KMS-11 (cell line): ENCODE measurements at regions not wholly inside any gene's neighbourhood (a gene's known extent, or its start where the extent isn't known, plus 50 kb on each side); places are given as distances from the start of the nearest gene placed in this dataset.

Experiments
- H2AFZ ChIP-seq: fragments of 200-600 bp; sonication (generic); 2 replicates; pipeline ENCODE4 v1.6.1; 2016; ENCODE audit warnings: antibody characterized with exemption, mixed run types, low read depth
- H3K27ac ChIP-seq: fragments of 200-600 bp; sonication (generic); 2 replicates; pipeline ENCODE4 v1.6.1; 2016; ENCODE audit warnings: mild to moderate bottlenecking, mixed run types
- H3K27me3 ChIP-seq: fragments of 200-600 bp; sonication (generic); 2 replicates; pipeline ENCODE4 v1.6.1; 2017; ENCODE audit warnings: mild to moderate bottlenecking, low read depth, mixed run types, moderate library complexity; ENCODE audit not compliant: insufficient read depth
- H3K36me3 ChIP-seq: fragments of 200-600 bp; sonication (generic); 2 replicates; pipeline ENCODE4 v1.6.1; 2017; ENCODE audit warnings: mild to moderate bottlenecking, mixed run types; ENCODE audit not compliant: insufficient read depth
- H3K4me1 ChIP-seq: fragments of 200-600 bp; sonication (generic); 2 replicates; pipeline ENCODE4 v1.6.1; 2016; ENCODE audit warnings: mild to moderate bottlenecking, low read depth, mixed run types; ENCODE audit not compliant: poor library complexity, severe bottlenecking
- H3K4me2 ChIP-seq: fragments of 200-600 bp; sonication (generic); 2 replicates; pipeline ENCODE4 v1.7.0; 2016; ENCODE audit warnings: mild to moderate bottlenecking, mixed run types
- H3K4me3 ChIP-seq: fragments of 200-600 bp; sonication (generic); IDR thresholded peaks from 2 replicates; pipeline ENCODE4 v1.6.1; 2017; ENCODE audit warnings: low read depth, low read length, mixed read lengths; ENCODE audit not compliant: insufficient read depth
- H3K79me2 ChIP-seq: fragments of 200-600 bp; sonication (generic); 2 replicates; pipeline ENCODE4 v1.6.1; 2016; ENCODE audit warnings: low read depth, mixed run types; ENCODE audit not compliant: insufficient read depth
- H3K9ac ChIP-seq: fragments of 200-600 bp; sonication (generic); 2 replicates; pipeline ENCODE4 v1.6.1; 2016; ENCODE audit warnings: mild to moderate bottlenecking, mixed run types
- H4K20me1 ChIP-seq: fragments of 200-600 bp; sonication (generic); 2 replicates; pipeline ENCODE4 v1.6.1; 2016; ENCODE audit warnings: mild to moderate bottlenecking, mixed run types; ENCODE audit not compliant: insufficient read depth
- CTCF ChIP-seq: fragments of 200-600 bp; sonication (generic); conservative IDR thresholded peaks from 2 replicates; pipeline ENCODE4 v1.6.1; 2017; ENCODE audit warnings: low read depth, mild to moderate bottlenecking, antibody characterized with exemption, low read length, moderate library complexity, mixed read lengths

- Histone ChIP-seq H3K4me1 (no peaks in the 10 kb centered on the region), H3K4me3 (no peak overlapping the region), H3K27me3 (no peaks in the 10 kb centered on the region), H3K79me2 (no peaks in the 10 kb centered on the region), H2AFZ (no peak overlapping the region), H3K36me3 (no peaks in the 10 kb centered on the region), H3K27ac (no peak overlapping the region), H4K20me1 (no peaks in the 10 kb centered on the region), H3K9ac (no peak overlapping the region), H3K4me2 (no peak overlapping the region)
- no peak for TF ChIP-seq CTCF
Observed at GRCh38 chr4:19711871-19712270, 539.8 kb upstream of the SLIT2 start.

GRCh38 chr4:19707876-19708275, 543.8 kb upstream of the SLIT2 start:
- H3K27me3 ChIP-seq = no peaks in the 10 kb centered on the region
- H3K9ac ChIP-seq = no peak overlapping the region
- H3K4me3 ChIP-seq = no peak overlapping the region
- H3K36me3 ChIP-seq = no peaks in the 10 kb centered on the region
- TF ChIP-seq CTCF = no peak
- no peak overlapping the region for H2AFZ ChIP-seq
- no peaks in the 10 kb centered on the region for H3K4me1 ChIP-seq
- no peaks in the 10 kb centered on the region for H3K79me2 ChIP-seq
- H4K20me1 ChIP-seq = no peaks in the 10 kb centered on the region
- H3K27ac ChIP-seq = no peak overlapping the region
- no peak overlapping the region for H3K4me2 ChIP-seq

- no peak overlapping the region for H2AFZ ChIP-seq
- H3K4me1 ChIP-seq = no peaks in the 10 kb centered on the region
- no peaks in the 10 kb centered on the region for H4K20me1 ChIP-seq
- no peak overlapping the region for H3K4me2 ChIP-seq
- H3K27ac ChIP-seq = no peak overlapping the region
- H3K4me3 ChIP-seq = no peak overlapping the region
- no peaks in the 10 kb centered on the region for H3K79me2 ChIP-seq
- H3K36me3 ChIP-seq = no peaks in the 10 kb centered on the region
- H3K27me3 ChIP-seq = no peaks in the 10 kb centered on the region
- TF ChIP-seq CTCF = no peak
- H3K9ac ChIP-seq = no peak overlapping the region
Observed at GRCh38 chr4:19703391-19703790, 548.3 kb upstream of the SLIT2 start.

GRCh38 chr4:19700992-19701391, 550.7 kb upstream of the SLIT2 start:
- Histone ChIP-seq H3K27ac (no peak overlapping the region), H3K4me1 (no peaks in the 10 kb centered on the region), H3K79me2 (no peaks in the 10 kb centered on the region), H2AFZ (no peak overlapping the region), H3K36me3 (no peaks in the 10 kb centered on the region), H3K27me3 (no peaks in the 10 kb centered on the region), H4K20me1 (no peaks in the 10 kb centered on the region), H3K4me3 (no peak overlapping the region), H3K9ac (no peak overlapping the region), H3K4me2 (no peak overlapping the region)
- no peak for TF ChIP-seq CTCF

- Histone ChIP-seq H2AFZ (no peak overlapping the region), H3K27ac (no peak overlapping the region), H3K79me2 (no peaks in the 10 kb centered on the region), H3K36me3 (no peaks in the 10 kb centered on the region), H3K4me2 (no peak overlapping the region), H3K27me3 (no peaks in the 10 kb centered on the region), H3K4me1 (no peaks in the 10 kb centered on the region), H3K4me3 (no peak overlapping the region), H3K9ac (no peak overlapping the region), H4K20me1 (no peaks in the 10 kb centered on the region)
- TF ChIP-seq CTCF = no peak
Observed at GRCh38 chr4:19698961-19699360, 552.7 kb upstream of the SLIT2 start.
